HCT116 (cell line): ENCODE measurements at regions not wholly inside any gene's neighbourhood (a gene's known extent, or its start where the extent isn't known, plus 50 kb on each side); places are given as distances from the start of the nearest gene placed in this dataset.
"Not testable (repeated sequence)": the region's sequence is repeated elsewhere in the genome, so short reads cannot be mapped to it uniquely, and the experiment has no call there.

Experiments used
- ATAC-seq: fragments of 200-7000 bp; cut with Tn5 transposase; 2 replicates; pipeline ENCODE4 v1.9.1; 2020; ENCODE audit warnings: mild to moderate bottlenecking, moderate library complexity
- BruUV-seq: library from RNA; stranded (reverse); fragments of 400-500 nt; replicated peaks from 2 replicates; lab custom pipeline; 2021; lab: Mats Ljungman, UMichigan
- CTCF ChIA-PET: fragments of 300-600 bp; sonication (Branson Sonifier 250); formaldehyde crosslinking; loops from one replicate; lab custom pipeline; 2021; ENCODE audit warnings: antibody characterized with exemption; lab: Charles Lee
- POLR2A ChIA-PET: fragments of 300-600, 350-600 bp; sonication (Branson Sonifier 250); formaldehyde crosslinking; loops from one replicate; lab custom pipeline; 2021; ENCODE audit warnings: antibody characterized with exemption; lab: Charles Lee
- RAD21 ChIA-PET, 2 experiments: fragments of 300-600 bp; sonication (Branson Sonifier 250); formaldehyde crosslinking; loops; one replicate each; lab custom pipeline; 2023; ENCODE audit warnings: low total read pairs in 2 of 2; ENCODE audit not compliant: uncharacterized antibody in 2 of 2, unreplicated experiment in 2 of 2, low non-redundant PET in 1 of 2; lab: Charles Lee
- DNase-seq: peaks from one replicate; pipeline ENCODE4 v3.0.0-alpha.2; 2010; ENCODE audit warnings: low read depth, low spot score
- H2AFZ ChIP-seq: fragments of 200-600 bp; shearing (Covaris generic), sonication (generic); 2 replicates; pipeline ENCODE4 v1.6.1; 2017; ENCODE audit warnings: low read depth, mixed run types, mixed read lengths, antibody characterized with exemption, low read length; ENCODE audit not compliant: poor library complexity, severe bottlenecking
- H3K27ac ChIP-seq: 2 replicates; pipeline ENCODE4 v1.5.1; 2012; ENCODE audit warnings: low read depth, low read length
- H3K27me3 ChIP-seq: fragments of 200-600 bp; sonication (generic); 2 replicates; pipeline ENCODE4 v1.6.1; 2016; ENCODE audit warnings: mixed run types, low read length, mixed read lengths; ENCODE audit not compliant: insufficient read depth
- H3K36me3 ChIP-seq, 2 experiments: fragments of 200-500 bp in 1 of 2; fragments of 200-600 bp in 1 of 2; sonication (Bioruptor generic) in 1 of 2; sonication (generic) in 1 of 2; 2 replicates each; pipeline versions ENCODE4 v1.5.1 to v1.6.1; 2014 to 2016; ENCODE audit warnings: low read length in 2 of 2, inconsistent platforms in 1 of 2, mixed read lengths in 1 of 2, mixed run types in 1 of 2; ENCODE audit not compliant: insufficient read depth in 2 of 2, control insufficient read depth in 1 of 2
- H3K4me1 ChIP-seq, 2 experiments: fragments of 200-600 bp in 1 of 2; sonication (generic) in 1 of 2; 2 replicates each; pipeline versions ENCODE4 v1.5.1 to v1.6.1; 2012 to 2017; ENCODE audit warnings: low read length in 2 of 2, inconsistent platforms in 1 of 2, mild to moderate bottlenecking in 1 of 2, mixed read lengths in 1 of 2, mixed run types in 1 of 2, moderate library complexity in 1 of 2; ENCODE audit not compliant: insufficient read depth in 2 of 2, control insufficient read depth in 1 of 2
- H3K4me2 ChIP-seq: fragments of 200-600 bp; sonication (generic); 2 replicates; pipeline ENCODE4 v1.6.1; 2017; ENCODE audit warnings: mixed run types, low read length, mixed read lengths
- H3K4me3 ChIP-seq, 2 experiments: fragments of 200-600 bp in 1 of 2; sonication (generic) in 1 of 2; replicated peaks in 1 of 2; 2 replicates each; pipeline ENCODE4 v1.5.1; 2011 to 2016; ENCODE audit warnings: low read length in 2 of 2, control low read depth in 1 of 2, low read depth in 1 of 2, mild to moderate bottlenecking in 1 of 2, mixed read lengths in 1 of 2, mixed run types in 1 of 2
- H3K79me2 ChIP-seq: fragments of 200-600 bp; sonication (generic); 2 replicates; pipeline ENCODE4 v1.6.1; 2017; ENCODE audit warnings: mild to moderate bottlenecking, mixed run types, low read length, moderate library complexity, mixed read lengths; ENCODE audit not compliant: insufficient read depth
- H3K9ac ChIP-seq: fragments of 200-600 bp; sonication (generic); 2 replicates; pipeline ENCODE4 v1.6.1; 2016; ENCODE audit warnings: low read length, mixed read lengths
- H3K9me2 ChIP-seq: fragments of 200-600 bp; sonication (generic), shearing (Covaris generic); 2 replicates; pipeline ENCODE4 v1.6.1; 2017; ENCODE audit warnings: mixed run types, mild to moderate bottlenecking, moderate library complexity; ENCODE audit not compliant: insufficient read depth
- H3K9me3 ChIP-seq, 2 experiments: fragments of 200-500 bp in 1 of 2; fragments of 200-600 bp in 1 of 2; sonication (Bioruptor generic) in 1 of 2; sonication (generic) in 1 of 2; 2 replicates each; pipeline ENCODE4 v1.6.1; 2014 to 2017; ENCODE audit warnings: low read length in 2 of 2, mixed read lengths in 2 of 2, inconsistent platforms in 1 of 2, low read depth in 1 of 2, mild to moderate bottlenecking in 1 of 2, mixed run types in 1 of 2, moderate library complexity in 1 of 2; ENCODE audit not compliant: control insufficient read depth in 1 of 2, insufficient read depth in 1 of 2
- H4K20me1 ChIP-seq: fragments of 200-600 bp; sonication (generic), shearing (Covaris generic); 2 replicates; pipeline ENCODE4 v1.6.1; 2017; ENCODE audit warnings: mixed run types, mild to moderate bottlenecking, moderate library complexity; ENCODE audit not compliant: insufficient read depth
- CEBPB ChIP-seq: IDR thresholded peaks from 2 replicates; pipeline ENCODE4 v1.6.1; 2012; ENCODE audit warnings: low read depth
- CTCF ChIP-seq, 3 experiments: fragments of 200-600 bp in 1 of 3; sonication (generic) in 1 of 3; IDR thresholded peaks in 2 of 3; conservative IDR thresholded peaks in 1 of 3; 2 replicates each; pipeline ENCODE4 v1.5.1; 2012 to 2017; ENCODE audit warnings: low read depth in 2 of 3, low read length in 2 of 3, antibody characterized with exemption in 1 of 3, borderline replicate concordance in 1 of 3, control low read depth in 1 of 3, mild to moderate bottlenecking in 1 of 3, mixed read lengths in 1 of 3, mixed run types in 1 of 3, moderate library complexity in 1 of 3; ENCODE audit not compliant: insufficient read depth in 1 of 3
- ZBTB33 ChIP-seq: IDR thresholded peaks from 2 replicates; pipeline ENCODE4 v1.6.1; 2011; ENCODE audit warnings: mild to moderate bottlenecking, low read length, moderate library complexity; ENCODE audit not compliant: insufficient replicate concordance; ENCODE audit errors: extremely low read depth
- intact Hi-C: fragments of 100-400 bp; cut with micrococcal nuclease; formaldehyde crosslinking; loops from 2 replicates; pipeline ENCODE4 v1.10.0; 2022

GRCh38 chr10:37520488-37520887 is 336.9 kb downstream of the ZNF248 start:
- ChIA-PET POLR2A (no interaction called here), RAD21 (no interaction called here), CTCF (no interaction called here)
- Histone ChIP-seq H3K9me2 (no peaks in the 10 kb centered on the region), H3K79me2 (no peaks in the 10 kb centered on the region), H4K20me1 (no peaks in the 10 kb centered on the region), H3K9ac (no peak overlapping the region), H3K27me3 (no peaks in the 10 kb centered on the region), H3K4me1 (no peaks in the 10 kb centered on the region), H3K4me3 (no peak overlapping the region), H3K9me3 (no peaks in the 10 kb centered on the region; a peak in 1 of 4 replicates), H3K36me3 (no peaks in the 10 kb centered on the region), H3K4me2 (no peak overlapping the region)
- BruUV-seq = no TSS peak
- ATAC-seq (no peak), DNase-seq (no peak)
- intact Hi-C loops = no loop called here
- TF ChIP-seq CEBPB (no peak), CTCF (IDR thresholded peaks at IDR 0.05 in 2 of 3, conservative IDR thresholded peaks at IDR 0.05 in 1 of 3; ENCODE audit: borderline replicate concordance in 1 of 3, insufficient read depth in 1 of 3, low read depth in 2 of 3, low read length in 2 of 3) (no peak), ZBTB33 (no peak)
- TF ChIP-seq, all 23 proteins: peak for 0
- H3K27ac ChIP-seq = no peak overlapping the region
- H2AFZ ChIP-seq = no peak overlapping the region

GRCh38 chr10:37510520-37510919 is 346.9 kb downstream of the ZNF248 start:
- POLR2A ChIA-PET, BruUV-seq: not testable (repeated sequence)

More at GRCh38 chr10:37510520-37510919, 346.9 kb downstream of the ZNF248 start:
- H4K20me1 ChIP-seq, CTCF ChIA-PET, DNase-seq, H3K79me2 ChIP-seq, H3K27me3 ChIP-seq, H3K4me3 ChIP-seq, H3K4me2 ChIP-seq, H3K4me1 ChIP-seq, H3K36me3 ChIP-seq, H2AFZ ChIP-seq, RAD21 ChIA-PET, intact Hi-C loops, H3K9ac ChIP-seq, ATAC-seq, H3K27ac ChIP-seq, H3K9me2 ChIP-seq: not testable (repeated sequence)
- H3K9me3 ChIP-seq = peaks cover 3 to 11% of the 10 kb centered on the region in 2 experiments; a peak in 2 of 4 replicates
